IPS DF 4.7 (cell line): ENCODE measurements at regions not wholly inside any gene's neighbourhood (a gene's known extent, or its start where the extent isn't known, plus 50 kb on each side); places are given as distances from the start of the nearest gene placed in this dataset.
A peak's percentile ranks its signal among the peaks of the same experiment; 100 is the strongest.
"Not testable (repeated sequence)": the region's sequence is repeated elsewhere in the genome, so short reads cannot be mapped to it uniquely, and the experiment has no call there.

ENCODE experiments used
- DNase-seq: peaks from one replicate; pipeline ENCODE4 v3.0.0-alpha.2; 2013; ENCODE audit warnings: low spot score; ENCODE audit errors: extremely low read depth

DNA sequence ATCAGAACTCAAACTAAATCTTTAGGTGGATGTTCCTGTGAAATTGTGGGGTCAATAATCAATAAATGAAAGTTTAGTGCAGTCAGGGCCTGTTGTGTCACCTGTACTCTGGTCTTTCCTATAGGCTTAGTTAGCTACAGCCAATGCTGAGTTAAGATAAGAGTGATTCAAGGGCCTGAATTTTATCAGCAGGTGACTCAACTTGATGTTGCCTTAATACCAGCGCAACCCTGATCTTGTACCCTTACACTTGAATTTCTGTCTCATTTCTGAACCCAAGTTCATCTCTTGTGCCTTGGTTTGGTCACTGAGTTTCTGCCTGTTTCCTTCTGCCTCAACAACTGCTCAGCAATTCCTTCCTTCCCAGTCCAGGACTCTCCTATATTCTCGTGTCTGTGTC is 157.0 kb upstream of the E2F7 start:
- no peak for DNase-seq

DNA sequence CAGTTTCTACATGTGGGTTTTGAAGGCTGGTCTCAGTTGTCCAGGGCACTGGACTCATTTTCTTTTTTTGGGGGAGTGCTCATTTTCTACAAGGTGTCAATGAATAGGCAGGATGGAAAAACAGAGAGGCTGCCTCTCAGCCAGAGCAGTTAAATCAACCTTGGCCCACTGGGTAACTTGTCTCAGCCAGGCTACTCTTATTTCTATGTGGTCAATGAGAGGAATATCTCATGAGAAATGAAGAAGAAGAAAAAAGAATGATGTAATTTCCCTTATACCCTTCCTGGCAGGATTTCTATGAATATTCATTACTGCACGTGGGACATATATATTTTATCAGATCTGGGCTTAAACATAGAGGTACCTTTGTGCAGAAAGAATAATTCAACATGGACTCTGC is 155.2 kb upstream of the E2F7 start:
- DNase-seq, result no peak

DNA sequence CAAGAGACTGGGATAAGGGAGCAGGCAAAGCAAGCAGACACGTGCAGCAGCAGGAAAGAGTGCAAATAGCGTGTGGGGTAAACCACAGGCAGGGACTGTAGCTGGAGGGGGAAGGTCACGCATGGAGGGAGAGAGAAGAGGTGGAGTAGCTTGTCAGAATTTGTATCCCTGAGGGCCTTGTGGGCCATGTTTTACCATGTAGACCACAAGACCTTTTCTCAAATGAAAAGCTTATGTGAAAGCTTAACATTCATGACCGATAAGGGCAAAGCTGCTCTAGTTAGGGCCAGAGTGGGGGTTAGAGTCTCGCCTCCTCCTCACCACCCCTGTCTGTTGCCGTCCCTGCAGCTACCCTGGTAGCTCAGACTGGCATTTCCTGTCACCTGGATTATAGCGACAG is 152.9 kb upstream of the E2F7 start:
- DNase-seq, result no peak

DNA sequence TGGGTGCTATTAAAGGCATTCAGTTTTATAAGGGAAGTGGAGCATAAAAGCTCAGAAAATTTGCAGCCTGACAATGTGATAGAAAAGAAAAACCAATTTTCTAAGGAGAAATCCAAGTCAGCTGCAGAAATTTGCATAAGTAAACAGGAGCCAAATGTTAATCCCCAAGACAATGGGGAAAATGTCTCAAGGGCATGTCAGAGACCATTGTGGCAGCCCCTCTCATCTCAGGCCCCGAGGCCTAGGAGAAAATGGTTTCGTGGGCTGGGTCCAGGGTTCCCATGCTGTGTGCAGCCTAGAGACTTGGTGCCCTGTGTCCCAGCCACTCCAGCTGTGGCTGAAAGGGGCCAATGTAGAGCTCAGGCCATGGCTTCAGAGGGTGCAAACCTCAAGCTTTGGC is 150.8 kb upstream of the E2F7 start:
- not testable (repeated sequence) for DNase-seq

DNA sequence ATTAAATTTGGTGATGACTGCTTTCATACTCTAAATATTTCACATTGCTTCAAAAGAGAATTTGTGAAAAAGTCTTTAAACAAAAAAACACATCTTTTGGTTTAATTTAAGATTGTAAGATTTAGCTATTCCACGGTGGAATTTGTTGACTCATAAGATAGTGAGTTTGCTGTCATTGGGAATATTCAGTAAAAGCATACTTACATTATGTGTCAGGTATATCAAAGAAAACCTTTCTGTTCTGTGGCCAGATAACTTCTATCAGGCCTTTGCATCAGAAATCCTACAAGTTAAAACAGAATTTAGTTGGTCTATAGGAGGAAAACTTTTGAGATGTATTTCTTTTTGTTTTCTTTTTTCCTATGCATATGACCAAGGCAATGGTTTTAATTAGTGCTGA is 148.8 kb upstream of the E2F7 start:
- no peak for DNase-seq

DNA sequence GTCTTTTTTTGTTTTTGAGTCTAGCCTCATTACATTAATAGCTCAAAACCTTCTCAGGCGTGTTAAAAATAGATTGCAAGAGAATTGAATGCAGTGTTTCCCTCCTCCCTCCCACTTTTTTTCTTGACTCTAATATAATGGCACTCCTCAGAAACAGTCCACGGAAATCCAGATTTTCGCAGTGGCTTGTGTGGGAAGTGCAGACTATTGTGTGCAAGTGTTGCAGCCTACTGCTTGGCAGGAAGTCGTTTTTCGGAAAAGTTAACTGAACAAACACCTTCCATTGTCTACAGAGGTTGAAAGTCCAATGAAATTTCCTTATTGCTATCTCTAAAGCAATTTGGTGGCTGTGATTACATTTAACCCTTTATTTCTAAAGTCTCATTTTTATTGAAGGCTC is 147.9 kb upstream of the E2F7 start:
- DNase-seq, result no peak

DNA sequence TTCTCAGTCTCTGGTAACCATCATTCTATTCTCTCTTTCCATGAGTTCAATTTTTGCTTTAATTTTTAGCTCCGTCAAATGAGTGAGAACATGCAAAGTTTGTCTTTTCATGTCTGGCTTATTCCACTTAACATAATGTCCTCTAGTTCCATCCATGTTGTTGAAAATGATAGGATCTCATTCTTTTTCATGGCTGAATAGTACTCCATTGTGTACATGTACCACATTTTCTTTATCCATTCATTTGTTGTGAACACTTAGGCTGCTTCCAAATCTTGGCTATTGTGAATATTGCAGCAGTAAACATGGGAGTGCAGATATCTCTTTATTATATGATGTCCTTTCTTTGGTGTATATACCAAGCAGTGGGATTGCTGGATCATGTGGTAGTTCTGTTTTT is 145.4 kb upstream of the E2F7 start:
- no peak for DNase-seq

DNA sequence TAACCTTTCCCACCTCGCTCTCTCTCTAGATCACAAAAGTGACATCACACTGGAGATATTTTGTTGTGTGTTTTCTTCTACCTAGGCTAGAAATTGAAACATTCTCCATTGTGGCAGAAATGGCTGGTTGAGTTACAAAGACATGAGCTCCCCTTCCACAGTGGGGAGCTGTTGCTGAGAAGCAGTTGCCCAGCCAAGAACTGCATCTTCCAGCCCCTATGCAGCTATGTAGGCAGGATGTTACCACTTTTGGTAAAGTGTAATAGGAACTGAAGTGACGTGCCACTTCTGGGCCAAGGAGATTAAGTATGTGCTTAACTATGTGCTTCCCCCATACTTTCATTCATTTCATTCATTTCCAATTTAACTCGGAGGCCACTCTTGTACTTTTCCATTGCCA is 138.7 kb upstream of the E2F7 start:
- peak; percentile 53 for DNase-seq

DNA sequence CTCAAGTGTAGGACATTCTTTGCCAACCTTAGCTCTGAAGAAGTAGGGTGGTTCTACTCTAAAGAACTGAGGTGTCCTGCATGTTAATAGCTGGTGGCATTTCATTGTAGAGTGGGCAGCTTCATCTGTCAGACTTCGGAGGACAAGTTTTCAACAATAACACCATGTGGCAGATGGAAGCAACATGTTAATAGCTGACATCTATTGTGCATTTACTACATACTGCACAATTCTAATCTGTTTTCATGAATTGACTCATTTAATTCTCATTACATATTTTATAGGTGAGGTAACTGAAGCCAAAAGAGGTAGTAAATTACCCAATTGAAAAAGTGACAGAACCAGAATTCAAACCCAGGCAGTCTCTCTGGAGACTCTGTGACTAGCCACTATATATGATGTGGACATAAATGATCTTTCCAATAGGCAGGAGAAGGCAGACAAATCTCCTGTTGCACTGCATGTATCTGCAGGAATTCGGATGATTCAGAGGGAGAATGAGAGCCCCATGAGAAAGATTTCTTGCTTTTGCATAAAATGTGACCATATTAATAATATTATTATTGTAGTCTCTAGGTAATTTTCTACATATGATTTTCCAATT is 137.2 kb upstream of the E2F7 start:
- DNase-seq, result no peak

DNA sequence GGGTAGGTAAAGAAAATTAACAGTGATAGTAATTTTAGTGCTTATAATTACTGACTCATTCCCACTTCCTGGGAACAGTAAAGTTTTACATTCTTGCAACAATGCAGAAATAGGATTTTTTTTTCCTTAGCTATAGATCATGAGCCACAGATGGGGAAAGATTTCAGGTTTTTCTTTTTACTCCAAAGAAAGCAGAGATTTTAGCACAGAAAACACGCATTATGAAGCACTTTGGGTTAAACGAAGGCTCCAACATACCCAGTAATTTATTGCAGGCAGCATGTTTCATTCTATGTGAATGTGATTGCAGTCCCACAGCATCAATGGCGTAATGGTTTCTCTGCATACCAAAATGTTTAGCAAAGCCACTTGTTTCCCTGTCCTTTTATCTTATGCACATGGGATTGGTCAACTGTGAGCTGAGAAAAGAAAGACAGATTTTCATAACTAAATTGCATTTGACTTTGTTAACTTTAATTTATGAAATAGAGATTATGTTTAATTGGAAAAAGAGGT is 124.6 kb upstream of the E2F7 start:
- no peak for DNase-seq

DNA sequence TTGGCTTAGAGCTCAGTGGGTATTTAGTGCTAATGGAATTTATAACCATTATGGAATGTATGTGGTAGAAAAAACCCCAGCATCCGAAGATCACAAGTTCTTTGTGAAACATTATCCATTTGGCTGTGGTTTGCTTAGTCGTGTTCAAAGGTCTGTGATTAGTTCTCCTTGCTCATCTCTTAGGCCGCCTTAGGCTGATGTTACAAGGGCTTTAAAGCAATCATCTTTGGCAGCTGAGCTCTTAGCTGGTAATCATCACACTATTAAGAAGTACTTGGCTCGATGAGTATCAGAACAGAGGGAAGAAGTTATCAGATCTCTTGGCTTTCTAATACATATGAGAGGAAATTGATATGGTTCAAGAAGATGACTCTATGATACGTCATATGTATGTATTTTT is 124.1 kb upstream of the E2F7 start:
- DNase-seq, result no peak

DNA sequence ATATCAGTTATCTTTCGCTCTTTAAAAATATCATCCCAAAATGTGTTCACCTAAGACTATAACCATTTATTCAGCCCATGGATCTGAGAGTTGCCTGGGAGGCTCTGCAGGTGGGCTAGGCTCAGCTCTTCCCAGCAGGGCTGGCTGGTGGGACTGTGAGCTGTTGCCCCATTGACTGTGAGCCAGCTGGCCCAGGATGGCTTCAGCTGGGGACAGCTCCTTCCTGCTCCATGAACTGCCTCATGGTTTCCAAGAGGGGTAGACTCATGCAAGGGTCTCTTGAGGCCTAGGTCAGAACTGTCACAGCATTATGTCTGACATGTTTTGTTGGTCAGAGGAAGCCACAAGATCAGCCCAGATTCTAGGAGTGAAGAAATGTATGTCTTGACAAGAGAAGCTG is 114.1 kb upstream of the E2F7 start:
- DNase-seq, result no peak

DNA sequence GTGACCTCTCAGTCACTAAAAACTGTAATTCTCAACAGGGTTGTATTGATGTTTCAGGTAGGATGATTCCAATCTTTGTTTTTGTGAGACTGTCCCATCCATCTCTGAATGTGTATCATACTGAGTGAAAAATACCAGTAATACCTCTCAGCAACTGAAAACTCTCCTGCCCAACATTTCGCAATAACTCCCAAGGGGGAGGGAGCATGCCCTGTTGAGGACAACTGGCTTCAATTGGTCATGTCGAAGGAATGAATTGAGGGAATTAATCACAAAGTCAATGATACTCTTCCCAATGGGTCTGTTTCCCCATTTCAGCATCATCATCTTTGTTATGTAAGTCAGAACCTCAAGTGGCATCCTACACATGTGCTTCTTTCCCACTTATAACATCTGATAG is 102.4 kb upstream of the E2F7 start:
- DNase-seq, result no peak

DNA sequence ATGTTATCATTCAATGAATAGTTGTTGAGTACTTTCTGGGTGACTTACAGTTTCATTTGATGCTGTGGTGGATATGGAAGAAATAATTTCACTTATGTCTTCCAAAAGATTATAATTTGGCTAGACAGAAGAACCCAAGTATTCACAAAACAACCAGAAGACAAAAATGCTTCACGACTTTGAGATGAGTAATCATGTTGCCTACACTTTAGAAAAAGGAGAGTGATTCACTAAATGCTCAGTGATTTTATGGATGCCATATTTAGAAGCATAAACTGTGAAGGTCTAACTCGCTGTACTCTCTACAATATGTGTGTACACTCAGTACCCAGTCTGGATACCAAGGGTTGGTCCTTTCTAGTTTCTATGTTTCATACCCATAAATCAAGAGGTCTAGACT is 101.3 kb upstream of the E2F7 start:
- no peak for DNase-seq

DNA sequence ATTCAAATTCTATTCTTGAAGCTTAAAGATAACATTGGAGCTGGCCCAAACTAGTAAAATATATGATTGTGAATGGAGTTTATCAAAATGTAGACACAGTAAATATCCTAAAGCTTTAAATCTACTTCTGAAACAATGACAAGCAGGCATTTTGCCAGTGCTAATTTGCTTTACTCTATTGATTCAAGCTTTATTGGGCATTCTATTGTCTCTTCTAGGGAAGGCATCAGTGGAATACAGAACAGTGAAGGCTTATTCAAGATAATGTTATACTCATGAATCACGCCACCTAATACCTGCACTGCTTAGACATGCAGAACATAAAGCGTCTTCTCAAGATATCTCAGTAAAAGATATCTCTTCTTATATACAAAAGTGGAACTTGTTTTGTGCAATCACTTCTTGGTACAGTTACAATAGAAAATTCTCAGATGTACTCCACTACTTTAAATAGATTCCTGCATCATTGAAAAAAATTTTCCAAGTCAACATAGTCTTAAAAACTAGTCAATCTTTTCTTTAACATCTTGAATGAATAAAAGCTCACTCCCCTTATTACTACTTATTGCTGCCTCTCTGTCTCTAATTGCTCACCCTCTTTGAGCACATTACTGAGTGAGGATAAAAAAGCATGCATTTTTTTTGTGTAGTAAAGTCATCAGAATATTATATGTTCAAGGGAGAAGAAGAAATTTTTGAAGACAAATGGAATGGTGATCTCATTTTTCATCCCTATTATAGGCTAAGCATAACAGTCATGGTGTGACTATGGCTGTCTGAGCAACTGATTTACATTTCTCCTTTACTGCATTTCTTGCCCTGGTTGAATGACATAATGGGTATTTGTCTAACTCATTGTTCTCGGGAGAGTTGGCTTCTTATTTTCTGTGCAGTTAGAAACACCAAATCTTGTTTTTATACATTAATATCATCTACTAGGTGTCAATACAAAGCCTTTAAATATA is 98.0 kb upstream of the E2F7 start:
- no peak for DNase-seq

DNA sequence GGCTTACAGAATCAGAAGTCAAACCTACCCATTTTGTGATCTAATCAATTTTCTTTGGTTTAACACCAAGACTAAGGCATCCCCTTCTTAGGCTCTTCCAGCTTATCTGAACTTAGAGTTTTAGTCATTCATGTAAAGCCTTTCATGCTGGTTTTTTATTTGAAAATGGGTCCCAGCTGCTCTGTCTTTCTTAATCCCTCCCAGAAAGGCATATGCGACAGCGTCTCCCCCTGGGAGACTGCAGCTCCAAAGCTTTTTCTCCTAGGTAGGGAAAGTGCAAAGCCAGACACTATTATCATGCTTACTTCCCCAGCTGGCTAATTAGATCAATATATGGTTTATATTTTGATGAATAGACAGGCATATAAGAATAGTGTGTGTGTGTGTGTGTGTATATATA is 96.6 kb upstream of the E2F7 start:
- DNase-seq, result no peak

DNA sequence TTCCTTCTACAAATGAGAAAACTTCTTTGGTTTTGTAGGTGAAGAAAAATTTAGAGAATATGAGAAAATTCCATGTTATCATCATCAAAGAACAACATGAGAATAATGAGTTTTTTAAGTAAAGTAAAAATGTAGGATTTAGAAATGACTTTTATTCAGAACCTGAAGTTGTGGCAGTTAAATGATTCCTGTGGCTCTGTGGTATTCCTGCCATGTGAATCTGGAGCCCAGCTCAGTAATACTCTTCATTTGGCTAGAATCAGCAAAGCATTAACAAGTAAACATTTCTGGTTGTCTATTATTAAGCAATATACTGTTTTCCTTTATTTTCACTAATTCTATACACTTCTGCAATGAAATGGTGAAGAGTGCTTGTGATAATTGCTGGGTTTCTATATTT is 95.6 kb upstream of the E2F7 start:
- DNase-seq, result no peak

DNA sequence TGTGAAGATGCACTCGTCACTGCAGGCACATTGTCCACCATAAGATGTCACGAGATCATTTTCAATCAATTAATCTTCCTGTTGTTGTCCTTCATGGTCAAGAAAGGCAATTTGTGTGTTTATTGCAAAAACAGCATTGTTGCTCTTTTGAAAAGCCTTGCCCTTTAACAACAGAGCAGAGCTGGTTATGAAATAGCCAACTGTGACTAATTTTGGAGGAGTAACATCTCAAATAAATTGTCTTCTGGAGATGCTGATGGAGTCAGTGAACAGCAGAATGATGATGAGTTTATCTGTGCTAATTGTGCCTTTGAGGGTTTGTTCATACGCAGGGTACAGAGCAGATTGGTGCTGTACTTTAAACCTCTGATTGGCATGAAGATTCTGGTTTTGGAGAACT is 88.3 kb upstream of the E2F7 start:
- no peak for DNase-seq

DNA sequence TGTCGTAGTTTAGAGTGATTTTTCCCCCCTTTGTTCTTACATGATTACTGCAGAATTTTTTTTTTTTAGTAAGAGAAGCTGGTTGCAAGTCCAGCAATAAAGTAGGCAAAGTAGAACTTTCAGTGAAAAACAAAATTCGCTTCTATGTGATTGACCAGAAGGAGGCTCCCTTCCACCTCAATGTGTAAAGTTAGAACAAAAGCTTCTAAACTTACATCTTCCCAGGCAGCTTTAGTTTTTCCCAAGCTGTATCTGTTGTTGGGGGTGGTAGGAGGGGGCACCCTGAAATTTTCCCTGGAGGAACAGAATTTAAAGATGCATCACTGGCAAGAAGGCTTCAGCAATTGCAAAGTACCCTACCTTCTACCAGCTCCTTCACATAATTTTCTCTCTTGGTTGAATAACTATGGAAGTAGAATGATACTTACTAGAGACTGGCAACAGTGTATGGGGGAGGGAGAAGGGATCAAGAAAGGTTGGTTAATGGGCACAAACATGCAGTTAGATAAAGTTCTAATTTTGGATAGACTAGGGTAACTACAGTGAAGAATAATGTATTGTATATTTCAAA is 87.3 kb upstream of the E2F7 start:
- DNase-seq, result peak; percentile 22

DNA sequence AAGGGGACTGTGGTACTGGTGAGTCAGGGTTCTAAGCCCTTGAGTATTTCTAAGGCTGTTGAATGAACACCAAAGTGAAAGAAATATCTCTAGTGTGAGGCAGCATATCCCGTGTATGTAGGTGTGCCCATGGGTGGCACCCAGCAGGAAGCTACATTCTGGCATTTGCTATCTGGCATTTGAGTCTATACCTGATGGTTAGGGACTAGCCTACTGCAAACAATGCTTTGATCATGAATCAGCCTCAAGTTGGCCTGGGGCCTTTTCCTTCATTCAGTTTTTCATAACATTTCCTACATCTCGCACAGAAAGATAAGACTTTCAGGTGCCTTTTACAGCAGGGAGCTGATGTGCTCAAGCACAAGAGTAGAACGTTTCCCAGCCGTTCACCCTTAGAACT is 85.7 kb upstream of the E2F7 start:
- no peak for DNase-seq

DNA sequence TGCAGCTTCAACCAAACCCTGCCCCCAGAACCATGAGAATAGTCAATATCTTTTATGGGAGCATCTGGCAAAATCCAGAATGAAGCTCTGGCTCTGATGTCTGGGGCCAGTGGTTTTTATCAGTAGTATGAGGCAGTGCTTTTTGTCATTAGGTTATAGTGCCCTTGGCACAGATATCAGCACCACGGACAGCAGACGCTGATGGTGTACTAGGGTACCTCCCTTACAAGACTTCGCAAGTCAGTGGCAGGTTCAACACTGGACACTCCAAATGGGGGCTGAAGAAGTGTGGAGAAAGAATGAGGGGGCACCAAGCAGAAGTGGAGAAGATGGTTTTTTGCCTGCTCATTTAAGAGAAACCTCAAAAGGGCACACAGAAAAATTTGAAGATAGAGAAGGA is 68.2 kb upstream of the E2F7 start:
- DNase-seq, result peak; percentile 38

DNA sequence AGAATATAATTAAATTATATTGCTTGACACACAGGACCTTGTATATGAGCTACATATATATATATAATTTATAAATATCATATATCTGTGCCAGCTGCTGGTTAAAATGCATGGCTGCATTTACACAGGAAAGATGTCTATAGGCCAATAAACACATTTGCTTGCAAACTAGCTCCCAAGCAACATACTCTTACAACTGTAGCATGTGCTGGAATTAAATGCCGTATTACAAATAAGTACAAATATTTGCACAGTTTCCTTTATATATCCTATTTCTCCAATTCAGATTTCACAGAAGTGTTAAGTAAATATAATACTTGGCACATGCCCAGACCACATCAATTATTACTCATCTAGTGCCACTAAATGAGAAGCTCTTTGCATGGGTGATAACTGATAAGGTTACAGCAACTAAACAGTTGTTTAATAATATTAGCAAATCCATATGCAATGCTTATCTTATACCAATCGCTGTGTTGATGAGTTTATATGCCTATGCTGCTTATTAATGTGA is 66.7 kb upstream of the E2F7 start:
- DNase-seq, result no peak
